ENCODE measurements at regions not wholly inside any gene's neighbourhood (a gene's known extent, or its start where the extent isn't known, plus 50 kb on each side); places are given as distances from the start of the nearest gene placed in this dataset.

DNA sequence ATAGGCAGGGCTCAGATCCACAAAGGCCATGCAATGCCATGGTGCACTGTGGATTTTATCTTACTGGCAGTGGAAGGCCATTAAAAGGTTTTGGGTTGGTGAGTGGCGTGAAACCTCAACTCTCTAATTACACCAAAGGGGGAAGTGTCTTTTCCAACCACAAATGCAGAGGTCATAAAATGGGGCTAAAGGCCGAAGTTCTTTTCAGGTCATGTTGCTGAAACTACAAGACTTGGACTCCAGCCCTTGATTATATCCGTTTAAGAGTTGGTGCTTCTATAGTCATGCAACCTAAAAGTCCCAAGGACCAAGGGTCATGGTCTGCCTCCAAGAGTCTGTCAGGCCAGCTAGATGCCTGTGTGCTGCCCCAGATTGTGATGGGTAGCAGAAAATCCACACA is 434.3 kb downstream of the RAB38 start:
- no peak overlapping the region for H3K4me3 ChIP-seq
- intact Hi-C loops (cut with DNase I; ENCODE audit: low total_unique reads) = no loop called here
- H3K9me3 ChIP-seq = no peaks in the 10 kb centered on the region
- no peaks in the 10 kb centered on the region for H3K4me1 ChIP-seq
- no peak for DNase-seq
- H3K27ac ChIP-seq = no peak overlapping the region
- H3K36me3 ChIP-seq = no peaks in the 10 kb centered on the region
- TF ChIP-seq, protein P1, sequence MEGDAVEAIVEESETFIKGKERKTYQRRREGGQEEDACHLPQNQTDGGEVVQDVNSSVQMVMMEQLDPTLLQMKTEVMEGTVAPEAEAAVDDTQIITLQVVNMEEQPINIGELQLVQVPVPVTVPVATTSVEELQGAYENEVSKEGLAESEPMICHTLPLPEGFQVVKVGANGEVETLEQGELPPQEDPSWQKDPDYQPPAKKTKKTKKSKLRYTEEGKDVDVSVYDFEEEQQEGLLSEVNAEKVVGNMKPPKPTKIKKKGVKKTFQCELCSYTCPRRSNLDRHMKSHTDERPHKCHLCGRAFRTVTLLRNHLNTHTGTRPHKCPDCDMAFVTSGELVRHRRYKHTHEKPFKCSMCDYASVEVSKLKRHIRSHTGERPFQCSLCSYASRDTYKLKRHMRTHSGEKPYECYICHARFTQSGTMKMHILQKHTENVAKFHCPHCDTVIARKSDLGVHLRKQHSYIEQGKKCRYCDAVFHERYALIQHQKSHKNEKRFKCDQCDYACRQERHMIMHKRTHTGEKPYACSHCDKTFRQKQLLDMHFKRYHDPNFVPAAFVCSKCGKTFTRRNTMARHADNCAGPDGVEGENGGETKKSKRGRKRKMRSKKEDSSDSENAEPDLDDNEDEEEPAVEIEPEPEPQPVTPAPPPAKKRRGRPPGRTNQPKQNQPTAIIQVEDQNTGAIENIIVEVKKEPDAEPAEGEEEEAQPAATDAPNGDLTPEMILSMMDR (IDR thresholded peaks at IDR 0.05) = no peak
- H3K27me3 ChIP-seq = no peaks in the 10 kb centered on the region

DNA sequence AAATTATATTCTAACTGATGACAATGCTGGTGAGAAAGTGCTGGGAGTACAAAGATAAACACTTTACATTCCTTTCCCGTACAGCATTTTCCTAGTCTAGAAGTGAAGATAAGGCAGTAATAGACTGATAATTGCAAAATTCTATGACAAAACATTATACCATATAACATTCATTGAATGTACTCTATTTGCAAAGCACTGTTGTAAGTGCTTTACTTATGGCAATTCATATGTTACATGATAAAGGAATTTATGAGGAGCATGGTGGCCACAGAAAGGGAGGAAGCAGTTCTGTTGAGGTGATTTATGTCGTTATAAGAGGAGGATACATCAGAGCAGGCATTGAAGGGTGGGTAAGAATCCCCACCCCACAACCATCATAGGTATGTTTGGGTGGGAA is 434.8 kb downstream of the RAB38 start:
- Histone ChIP-seq H3K27ac (no peak overlapping the region), H3K4me1 (no peaks in the 10 kb centered on the region), H3K4me3 (no peak overlapping the region), H3K36me3 (no peaks in the 10 kb centered on the region), H3K9me3 (no peaks in the 10 kb centered on the region), H3K27me3 (no peaks in the 10 kb centered on the region)
- intact Hi-C loops (cut with DNase I; ENCODE audit: low total_unique reads) = no loop called here
- TF ChIP-seq, protein P1 (IDR thresholded peaks at IDR 0.05) = no peak
- no peak for DNase-seq

DNA sequence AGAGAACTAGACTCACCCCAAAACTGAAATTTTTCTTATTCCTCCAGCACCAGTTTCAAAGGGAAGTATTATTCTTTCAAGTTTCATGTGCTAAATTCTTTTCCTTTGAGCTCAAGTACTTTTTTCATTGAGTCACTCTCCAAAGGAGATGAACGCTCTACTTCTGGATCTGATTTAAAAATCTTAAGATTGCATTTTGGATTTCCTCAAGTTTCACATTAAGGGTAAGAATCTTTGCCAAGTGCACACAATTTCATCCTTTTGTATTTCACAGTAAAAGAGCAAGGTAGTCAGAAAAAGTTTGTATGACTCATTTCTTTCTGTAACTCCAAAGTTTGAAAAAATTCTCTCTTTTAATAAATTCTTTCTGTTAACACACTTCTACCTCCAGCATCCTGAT is 435.5 kb downstream of the RAB38 start:
- no peaks in the 10 kb centered on the region for H3K4me1 ChIP-seq
- DNase-seq = no peak
- H3K36me3 ChIP-seq = no peaks in the 10 kb centered on the region
- TF ChIP-seq, protein P1 (IDR thresholded peaks at IDR 0.05) = no peak
- H3K4me3 ChIP-seq = no peak overlapping the region
- intact Hi-C loops (cut with DNase I; ENCODE audit: low total_unique reads) = no loop called here
- H3K9me3 ChIP-seq = no peaks in the 10 kb centered on the region
- no peak overlapping the region for H3K27ac ChIP-seq
- no peaks in the 10 kb centered on the region for H3K27me3 ChIP-seq

DNA sequence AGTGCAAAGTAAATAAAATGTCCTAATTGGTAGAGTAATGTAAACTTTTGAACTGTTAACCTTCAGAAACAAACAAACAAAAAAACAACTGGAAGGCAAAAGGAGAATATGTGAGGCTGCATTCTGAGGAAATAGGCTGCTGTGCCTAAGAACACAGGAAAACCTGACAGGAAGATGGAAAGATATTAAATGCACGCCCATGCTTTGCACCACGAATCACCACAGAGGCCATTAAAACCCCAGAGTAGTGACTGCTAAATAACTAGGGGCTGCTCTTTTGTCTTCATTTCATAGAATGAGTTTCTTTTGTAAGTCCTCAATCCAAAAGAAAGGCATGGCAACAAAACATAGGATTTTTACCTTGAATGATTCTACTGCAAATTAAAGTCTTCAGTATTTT is 436.0 kb downstream of the RAB38 start:
- TF ChIP-seq, protein P1 (IDR thresholded peaks at IDR 0.05) = no peak
- H3K4me3 ChIP-seq = no peak overlapping the region
- intact Hi-C loops (cut with DNase I; ENCODE audit: low total_unique reads) = no loop called here
- no peaks in the 10 kb centered on the region for H3K36me3 ChIP-seq
- H3K27me3 ChIP-seq = no peaks in the 10 kb centered on the region
- no peak for DNase-seq
- H3K27ac ChIP-seq = no peak overlapping the region
- no peaks in the 10 kb centered on the region for H3K4me1 ChIP-seq
- no peaks in the 10 kb centered on the region for H3K9me3 ChIP-seq

DNA sequence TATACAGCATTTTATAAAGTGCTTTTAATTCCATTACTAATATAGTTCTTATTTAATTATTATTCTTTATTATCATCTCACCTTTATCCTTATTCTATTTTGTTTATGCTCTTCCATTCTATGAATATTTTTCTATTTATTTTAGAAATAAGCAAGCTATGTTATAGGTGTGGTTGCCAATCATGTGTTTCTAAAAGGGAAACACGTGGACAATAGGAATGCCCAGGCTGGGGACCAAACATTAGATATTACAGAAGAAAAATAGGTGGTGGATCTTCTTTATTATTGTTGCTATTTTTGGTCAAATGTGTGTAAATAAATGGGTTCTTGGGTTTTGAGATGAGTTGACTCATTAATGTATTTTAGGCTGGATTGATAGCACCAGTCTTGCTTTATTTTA is 438.3 kb downstream of the RAB38 start:
- Histone ChIP-seq H3K36me3 (no peaks in the 10 kb centered on the region), H3K27me3 (no peaks in the 10 kb centered on the region), H3K9me3 (no peaks in the 10 kb centered on the region), H3K4me1 (no peaks in the 10 kb centered on the region), H3K4me3 (no peak overlapping the region), H3K27ac (no peak overlapping the region)
- TF ChIP-seq, protein P1 (IDR thresholded peaks at IDR 0.05) = no peak
- DNase-seq = no peak
- intact Hi-C loops (cut with DNase I; ENCODE audit: low total_unique reads) = no loop called here

DNA sequence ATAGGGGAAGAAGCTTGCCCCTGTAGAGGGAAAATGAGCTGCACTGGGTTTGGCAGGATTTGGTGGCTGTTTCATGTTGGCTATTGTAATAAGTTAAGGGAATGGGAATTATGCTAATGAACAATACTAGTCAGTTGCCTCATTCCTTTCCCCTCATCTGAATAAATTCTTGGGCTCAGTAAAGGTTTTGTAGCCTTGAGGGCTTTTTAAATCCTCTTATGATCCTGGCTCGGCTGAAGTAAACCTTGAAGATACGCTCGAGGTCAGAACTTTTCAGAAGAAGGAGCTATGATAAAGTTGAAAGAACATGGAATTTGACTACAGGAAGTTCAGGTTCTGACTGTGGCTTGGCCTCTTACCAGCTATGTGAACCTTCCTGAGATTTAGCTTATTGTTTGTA is 448.7 kb downstream of the RAB38 start:
- H3K36me3 ChIP-seq = no peaks in the 10 kb centered on the region
- H3K9me3 ChIP-seq = peaks cover 0 to 4% (median 0%) of the 10 kb centered on the region in 3 donors
- no peak overlapping the region for H3K4me3 ChIP-seq
- TF ChIP-seq, protein P1 (IDR thresholded peaks at IDR 0.05) = no peak
- H3K4me1 ChIP-seq = no peaks in the 10 kb centered on the region
- no peaks in the 10 kb centered on the region for H3K27me3 ChIP-seq
- DNase-seq = no peak
- no peak overlapping the region for H3K27ac ChIP-seq
- intact Hi-C loops (cut with DNase I; ENCODE audit: low total_unique reads) = no loop called here

All from tibial artery (tissue), 4 donors.